ENCODE measurements at regions not wholly inside any gene's neighbourhood (a gene's known extent, or its start where the extent isn't known, plus 50 kb on each side); places are given as distances from the start of the nearest gene placed in this dataset.
"Not testable (repeated sequence)": the region's sequence is repeated elsewhere in the genome, so short reads cannot be mapped to it uniquely, and the experiment has no call there.

GRCh38 chrX:22818061-22818460, 181.7 kb upstream of the DDX53 start:
- DNase-seq, result no peak

DNA sequence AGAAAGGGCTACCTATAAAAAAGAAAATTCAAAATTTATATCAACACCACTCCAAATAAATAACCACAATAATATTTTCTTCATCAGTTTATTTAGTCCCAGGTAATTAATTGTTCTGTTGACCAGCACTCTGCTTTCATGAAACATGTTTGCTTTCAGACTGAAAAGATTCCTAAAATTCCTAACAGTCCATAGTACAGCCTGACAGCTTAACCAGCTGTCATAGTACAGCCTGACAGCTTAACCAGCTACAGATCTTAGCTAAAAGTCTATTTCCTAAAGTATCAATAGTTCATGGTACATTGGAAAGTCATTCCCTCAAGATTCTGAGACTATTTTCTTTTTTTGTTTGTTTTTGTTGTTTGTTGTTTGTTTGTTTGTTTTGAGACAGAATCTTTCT, 144.1 kb upstream of the DDX53 start:
- no peak for DNase-seq

DNA sequence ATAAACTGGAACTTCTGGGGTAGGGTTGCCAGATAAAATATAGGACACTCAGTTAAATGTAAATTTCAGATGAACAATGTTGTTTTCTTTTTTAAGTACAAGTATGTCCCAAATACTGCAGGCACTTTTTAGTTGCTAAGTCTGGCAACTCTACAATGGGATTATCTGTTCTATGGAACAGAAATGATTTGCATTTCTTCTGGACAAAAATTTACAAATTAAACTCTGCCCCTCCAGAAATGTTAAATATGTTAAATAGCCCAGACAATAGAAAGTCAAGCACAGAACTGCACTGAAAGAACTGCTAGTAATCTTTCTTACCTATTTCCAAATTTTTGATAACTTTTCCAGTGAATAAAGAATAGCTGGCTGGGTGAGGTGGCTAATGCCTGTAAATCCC, 140.1 kb upstream of the DDX53 start:
- DNase-seq, result no peak

GRCh38 chrX:22866801-22867200, 133.0 kb upstream of the DDX53 start:
- not testable (repeated sequence) for DNase-seq

DNA sequence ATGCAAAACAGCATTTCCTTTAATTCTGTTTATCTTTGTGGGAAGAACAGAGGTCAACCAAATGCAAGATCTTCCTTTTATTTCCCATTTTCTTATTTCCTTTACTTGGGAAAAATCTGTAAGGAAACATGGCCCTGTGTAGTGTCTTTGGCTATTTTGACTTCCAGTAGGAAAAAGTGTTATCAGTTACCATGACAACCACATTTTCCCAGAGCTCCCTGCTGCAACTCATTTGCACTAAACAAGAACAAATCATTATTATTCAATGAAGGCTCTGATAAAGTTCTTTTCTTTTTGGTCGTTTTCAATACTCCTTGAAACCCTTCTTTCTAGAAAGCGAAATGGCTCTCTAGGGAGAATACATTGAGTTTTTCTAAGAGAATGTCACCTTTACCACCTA, 117.2 kb upstream of the DDX53 start:
- no peak for DNase-seq

DNA sequence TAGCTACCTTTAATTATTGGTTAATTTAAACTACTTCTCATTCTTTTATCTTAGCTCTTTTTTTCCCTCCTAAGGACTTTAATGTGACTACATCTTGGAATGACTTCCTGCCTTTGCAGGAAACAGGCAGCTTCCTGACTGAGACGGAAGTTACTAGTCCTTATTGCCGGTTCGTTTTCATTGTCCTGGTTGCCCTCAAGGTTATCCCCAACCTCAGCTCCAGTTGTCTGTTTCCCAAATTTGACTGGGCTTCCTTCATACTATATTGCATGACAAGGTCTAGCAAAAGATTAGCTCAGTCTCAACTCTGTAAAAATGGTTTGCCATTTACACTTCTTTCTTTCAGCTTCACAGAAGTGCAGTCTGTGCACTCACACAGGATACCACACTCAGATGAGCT, 109.9 kb upstream of the DDX53 start:
- no peak for DNase-seq

- no peak for DNase-seq
Observed at GRCh38 chrX:22912616-22913015, 87.1 kb upstream of the DDX53 start.

DNA sequence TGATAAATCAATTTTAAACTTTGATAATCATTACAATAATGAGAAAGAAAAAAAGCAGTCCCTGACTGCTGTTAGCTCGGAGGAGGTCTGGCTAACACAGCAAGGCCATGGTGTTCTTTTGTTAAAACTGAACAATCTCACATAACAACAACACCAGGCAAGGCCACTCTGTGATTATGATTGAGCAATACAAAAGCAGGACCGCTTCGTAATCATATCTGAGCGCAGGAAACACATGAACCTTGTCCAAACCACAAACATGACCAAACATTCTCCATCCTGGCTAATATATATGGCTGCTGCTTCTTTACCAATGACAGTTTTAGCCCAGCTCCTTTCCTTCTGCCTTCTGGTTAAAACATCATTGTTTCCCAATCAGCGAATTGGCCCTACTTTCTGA, 76.8 kb upstream of the DDX53 start:
- peak; percentile 19 for DNase-seq

DNA sequence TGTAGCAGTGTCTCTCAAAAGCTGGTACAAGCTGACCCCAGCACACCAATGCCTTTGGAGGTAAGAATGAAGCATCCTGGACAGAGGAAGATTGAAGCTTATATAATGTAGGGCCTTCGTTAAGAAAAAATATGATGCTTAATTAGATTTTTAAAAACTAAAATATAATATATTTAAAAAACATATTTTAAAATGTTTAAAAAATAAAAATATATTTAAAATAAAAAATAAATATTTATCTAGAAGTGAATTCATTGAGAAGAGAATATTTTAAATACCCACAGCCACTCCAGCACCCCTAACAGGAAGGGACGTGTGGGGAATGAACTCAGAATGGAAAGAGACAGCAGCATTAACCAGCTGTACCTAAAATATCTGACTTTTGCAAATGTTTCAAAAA, 65.1 kb upstream of the DDX53 start:
- DNase-seq, result no peak

- no peak for DNase-seq
Observed at GRCh38 chrX:22944945-22945344, 54.8 kb upstream of the DDX53 start.

All from NCI-H226 (cell line).